ENCODE measurements at regions not wholly inside any gene's neighbourhood (a gene's known extent, or its start where the extent isn't known, plus 50 kb on each side); places are given as distances from the start of the nearest gene placed in this dataset.

GRCh38 chr13:84994582-84994981 is 804.6 kb downstream of the SLITRK6 start:
- DNase-seq (ENCODE audit: low read depth in 4 of 4, low spot score in 1 of 4), result no peak

DNA sequence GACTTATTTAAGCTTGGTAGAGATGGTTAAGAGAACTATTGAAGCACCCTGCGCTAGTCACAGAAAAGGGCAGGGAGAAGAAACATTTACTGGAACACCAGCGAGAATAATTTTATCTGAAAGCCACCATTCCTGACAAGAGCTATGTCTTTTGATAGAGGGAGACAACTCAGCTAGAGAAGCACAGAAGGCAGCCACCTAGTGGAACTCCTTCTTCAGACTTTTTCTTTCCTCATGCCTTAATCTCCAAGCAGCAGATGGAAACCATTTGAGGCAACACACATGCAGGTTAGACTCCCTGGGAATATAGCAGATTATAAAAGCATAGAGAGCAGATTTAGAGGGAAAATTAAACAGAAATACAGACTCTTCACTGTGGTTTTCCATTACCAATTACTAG is 813.4 kb downstream of the SLITRK6 start:
- no peak for DNase-seq (ENCODE audit: low read depth in 4 of 4, low spot score in 1 of 4)

GRCh38 chr13:84983321-84983720 is 815.9 kb downstream of the SLITRK6 start:
- no peak for DNase-seq (ENCODE audit: low read depth in 4 of 4, low spot score in 1 of 4)

- no peak for DNase-seq (ENCODE audit: low read depth in 4 of 4, low spot score in 1 of 4)
Measured at GRCh38 chr13:84980571-84980970, 818.6 kb downstream of the SLITRK6 start.

- DNase-seq (ENCODE audit: low read depth in 4 of 4, low spot score in 1 of 4), result no peak
Measured at GRCh38 chr13:84978851-84979250, 820.4 kb downstream of the SLITRK6 start.

- no peak for DNase-seq (ENCODE audit: low read depth in 4 of 4, low spot score in 1 of 4)
Measured at GRCh38 chr13:84973661-84974060, 825.6 kb downstream of the SLITRK6 start.

GRCh38 chr13:84972907-84973306 is 826.3 kb downstream of the SLITRK6 start:
- no peak for DNase-seq (ENCODE audit: low read depth in 4 of 4, low spot score in 1 of 4)

DNA sequence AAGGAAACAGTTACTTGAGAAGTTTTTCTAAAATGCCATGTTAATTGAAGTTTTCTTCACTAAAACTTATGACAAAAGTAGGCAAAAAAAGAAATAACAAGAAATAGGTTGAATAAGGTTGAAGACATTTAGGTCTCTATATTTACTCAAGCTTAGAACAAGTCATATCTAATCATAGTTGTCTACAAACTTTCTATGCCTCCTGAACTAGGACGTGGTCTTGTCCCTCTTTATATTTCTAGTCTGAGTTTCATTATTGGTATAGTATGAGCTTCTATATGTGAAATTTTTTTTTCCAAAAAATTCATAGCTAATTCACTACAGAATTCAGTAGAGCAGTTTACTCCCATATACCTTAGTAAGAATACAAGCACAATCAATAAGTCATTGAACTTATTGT is 836.4 kb downstream of the SLITRK6 start:
- DNase-seq (ENCODE audit: low read depth in 4 of 4, low spot score in 1 of 4), result no peak

DNA sequence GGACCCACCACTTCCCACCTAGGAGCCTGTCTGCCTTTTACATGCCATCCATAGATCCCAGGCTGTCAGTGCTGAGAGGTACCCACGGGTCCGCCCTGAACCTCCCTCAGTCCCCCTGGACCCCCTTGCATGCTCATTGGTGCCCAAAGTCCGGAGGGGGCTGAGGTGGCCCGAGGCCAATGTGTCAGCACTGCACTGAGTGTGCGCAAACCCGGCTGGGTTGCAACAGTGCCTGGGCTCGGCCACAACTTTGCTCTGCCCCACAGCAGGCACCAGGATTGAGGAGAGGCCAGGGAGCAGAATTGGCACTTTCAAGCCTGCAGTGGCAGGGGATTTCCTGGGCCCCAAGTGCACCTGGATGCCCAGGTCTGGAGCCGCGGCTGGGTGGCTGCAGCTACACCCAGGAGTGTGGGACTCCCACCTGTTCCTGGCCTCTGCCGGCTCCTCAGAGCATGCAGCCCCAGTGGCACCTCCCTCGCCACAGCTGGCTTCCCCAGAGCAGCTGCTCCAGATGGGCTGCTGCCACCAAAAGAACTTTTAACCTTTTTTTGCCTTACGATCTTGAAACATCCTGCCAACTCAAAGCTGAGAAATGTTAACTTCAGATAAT is 837.0 kb downstream of the SLITRK6 start:
- no peak for DNase-seq (ENCODE audit: low read depth in 4 of 4, low spot score in 1 of 4)

DNA sequence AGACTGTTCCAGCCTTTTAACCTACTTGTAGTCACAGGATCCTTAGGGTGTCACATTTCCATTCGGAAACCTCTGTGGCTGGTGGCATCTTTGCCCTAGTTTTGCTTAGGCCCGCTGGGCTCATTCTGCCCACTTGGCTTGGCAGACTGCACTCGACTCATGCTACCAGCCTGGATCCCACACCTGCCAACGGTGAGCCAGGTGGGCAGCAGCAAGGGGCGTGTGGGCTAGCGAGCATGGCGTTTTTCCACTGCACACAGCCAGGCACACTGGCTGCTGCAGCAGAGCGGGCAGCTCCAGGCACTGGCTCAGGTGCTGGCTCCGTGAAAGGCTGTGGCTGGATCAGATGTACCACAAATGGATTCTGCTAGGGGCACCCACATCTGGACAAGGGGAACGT is 838.2 kb downstream of the SLITRK6 start:
- DNase-seq (ENCODE audit: low read depth in 4 of 4, low spot score in 1 of 4), result no peak

DNA sequence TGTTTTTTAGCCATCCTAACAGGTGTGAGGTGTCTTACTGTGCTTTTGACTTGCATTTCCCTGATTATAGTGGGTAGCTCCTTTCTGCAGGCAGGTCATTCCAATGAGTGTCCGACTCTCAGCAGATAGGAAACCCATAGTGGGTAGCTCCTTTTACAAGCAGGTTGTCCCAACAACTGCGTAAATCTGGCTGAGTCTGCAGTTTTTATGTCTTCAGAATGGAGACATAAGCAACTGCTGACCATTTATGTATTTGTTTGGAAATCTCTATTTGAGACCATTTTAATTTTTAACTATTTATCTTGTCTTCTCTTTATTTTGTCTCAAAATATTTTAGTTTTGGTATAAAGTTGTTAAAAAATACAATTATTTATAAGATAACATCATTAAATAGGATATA is 839.4 kb downstream of the SLITRK6 start:
- no peak for DNase-seq (ENCODE audit: low read depth in 4 of 4, low spot score in 1 of 4)

DNA sequence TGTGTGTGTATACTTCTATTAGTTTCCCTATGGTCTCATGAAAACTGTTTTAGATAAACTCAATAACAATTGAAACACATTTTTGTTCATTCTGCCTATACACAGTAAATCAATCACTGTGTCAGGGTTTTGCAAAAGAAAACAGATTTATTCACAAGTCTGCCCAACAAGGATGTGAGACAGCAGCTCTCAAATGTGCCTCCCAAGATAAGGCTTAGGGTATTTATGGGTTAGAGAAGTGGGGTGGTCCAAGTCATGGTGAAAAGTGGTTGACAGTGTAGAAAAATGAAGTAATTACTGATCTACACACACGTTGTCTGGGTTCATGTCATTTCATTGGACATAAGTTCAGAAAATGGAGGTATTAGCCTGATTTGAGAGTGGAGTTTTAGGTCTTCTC is 844.6 kb downstream of the SLITRK6 start:
- no peak for DNase-seq (ENCODE audit: low read depth in 4 of 4, low spot score in 1 of 4)

GRCh38 chr13:84951128-84951527 is 848.1 kb downstream of the SLITRK6 start:
- DNase-seq (ENCODE audit: low read depth in 4 of 4, low spot score in 1 of 4), result no peak

- no peak for DNase-seq (ENCODE audit: low read depth in 4 of 4, low spot score in 1 of 4)
Measured at GRCh38 chr13:84946192-84946591, 853.0 kb downstream of the SLITRK6 start.

DNA sequence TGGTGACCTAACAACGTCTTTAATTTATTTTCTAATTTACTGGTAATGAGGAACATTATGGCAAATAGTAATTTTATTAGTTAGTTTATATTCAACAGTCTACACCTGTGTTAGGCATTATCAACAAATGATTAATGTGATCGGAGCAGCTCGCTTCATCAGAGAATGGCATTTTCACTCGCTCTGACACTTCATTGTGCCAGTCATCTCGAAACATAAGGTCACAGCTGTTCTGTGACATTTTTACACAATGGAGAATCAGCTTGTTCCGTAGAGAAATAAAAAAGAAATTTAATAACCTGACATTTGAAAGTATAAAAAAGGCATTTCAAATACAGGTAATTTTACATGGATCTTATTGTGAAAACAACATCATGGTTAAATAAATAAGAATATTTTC is 858.4 kb downstream of the SLITRK6 start:
- no peak for DNase-seq (ENCODE audit: low read depth in 4 of 4, low spot score in 1 of 4)

DNA sequence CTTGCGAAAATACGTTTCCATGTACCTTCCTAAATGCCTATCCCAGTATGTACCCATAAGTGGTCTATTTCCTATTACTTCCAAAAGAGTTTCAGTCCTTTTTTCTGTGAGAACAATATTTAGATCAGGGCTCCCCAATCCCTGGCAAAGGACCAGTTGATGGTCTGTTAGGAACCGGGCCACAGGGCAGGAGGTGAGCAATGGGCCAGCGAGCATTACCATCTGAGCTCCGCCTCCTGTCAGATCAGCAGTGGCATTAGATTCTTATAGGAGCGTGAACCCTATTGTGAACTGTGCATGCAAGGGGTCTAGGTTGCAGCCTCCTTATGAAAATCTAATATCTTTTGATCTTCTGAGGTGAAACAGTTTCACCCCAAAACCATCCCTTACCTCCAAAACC is 859.1 kb downstream of the SLITRK6 start:
- DNase-seq (ENCODE audit: low read depth in 4 of 4, low spot score in 1 of 4), result no peak

DNA sequence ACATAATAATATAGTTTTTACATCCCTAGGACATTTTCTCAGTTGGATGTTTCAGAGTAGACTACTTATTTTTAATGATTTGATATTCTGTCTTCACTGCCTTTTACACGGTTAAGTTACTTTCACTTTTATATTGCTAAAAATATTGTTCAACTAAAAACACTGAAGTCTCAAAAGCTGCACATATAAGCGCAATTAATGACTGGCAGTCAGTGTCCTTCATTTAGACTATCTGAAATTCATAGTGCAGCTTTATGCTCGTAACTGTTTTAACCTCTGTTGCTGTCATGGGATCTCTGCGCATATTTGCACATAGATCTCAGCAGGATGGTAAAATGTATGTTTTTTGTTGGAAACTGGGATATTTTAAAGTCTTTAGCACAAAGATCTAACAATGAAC is 864.3 kb downstream of the SLITRK6 start:
- no peak for DNase-seq (ENCODE audit: low read depth in 4 of 4, low spot score in 1 of 4)

- no peak for DNase-seq (ENCODE audit: low read depth in 4 of 4, low spot score in 1 of 4)
Measured at GRCh38 chr13:84933797-84934196, 865.4 kb downstream of the SLITRK6 start.

DNA sequence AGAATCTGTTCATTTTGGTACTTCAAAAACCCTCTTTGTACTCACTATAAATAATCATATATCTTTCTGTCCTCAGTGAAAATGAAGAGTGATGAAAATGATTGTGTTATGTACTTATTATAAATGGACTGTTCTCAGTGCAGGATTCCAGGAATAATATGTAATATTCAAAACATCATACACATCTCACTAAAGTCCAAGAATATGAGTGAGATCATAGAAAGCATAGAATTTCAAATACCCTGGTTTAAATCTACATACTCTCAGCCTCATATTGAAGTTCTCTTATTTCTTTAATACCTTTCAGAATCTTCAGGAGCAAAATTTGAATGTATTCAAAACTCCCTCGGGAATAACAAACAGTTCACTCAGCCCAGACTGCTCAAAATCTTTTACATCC is 868.0 kb downstream of the SLITRK6 start:
- no peak for DNase-seq (ENCODE audit: low read depth in 4 of 4, low spot score in 1 of 4)

- DNase-seq (ENCODE audit: low read depth in 4 of 4, low spot score in 1 of 4), result no peak
Measured at GRCh38 chr13:84927442-84928169, 871.6 kb downstream of the SLITRK6 start.

DNA sequence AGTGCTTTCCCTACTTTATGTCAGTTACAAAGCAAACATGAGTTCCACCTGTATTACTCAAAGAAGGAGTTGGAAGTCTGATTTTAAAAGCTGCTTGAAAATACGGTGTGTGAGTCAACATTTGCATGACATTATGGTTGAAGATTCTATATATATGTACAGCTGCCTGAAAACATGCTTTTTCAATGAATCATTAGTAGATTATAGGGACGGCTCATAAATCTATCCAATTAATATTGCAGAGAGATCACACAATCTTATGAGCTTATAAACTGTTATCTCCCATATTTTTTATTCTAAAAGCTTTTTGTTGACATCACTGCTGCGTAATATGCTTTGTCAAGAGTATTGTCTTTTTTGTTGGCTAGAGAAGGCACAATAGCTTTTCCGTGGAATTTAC is 873.8 kb downstream of the SLITRK6 start:
- DNase-seq (ENCODE audit: low read depth in 4 of 4, low spot score in 1 of 4), result no peak

DNA sequence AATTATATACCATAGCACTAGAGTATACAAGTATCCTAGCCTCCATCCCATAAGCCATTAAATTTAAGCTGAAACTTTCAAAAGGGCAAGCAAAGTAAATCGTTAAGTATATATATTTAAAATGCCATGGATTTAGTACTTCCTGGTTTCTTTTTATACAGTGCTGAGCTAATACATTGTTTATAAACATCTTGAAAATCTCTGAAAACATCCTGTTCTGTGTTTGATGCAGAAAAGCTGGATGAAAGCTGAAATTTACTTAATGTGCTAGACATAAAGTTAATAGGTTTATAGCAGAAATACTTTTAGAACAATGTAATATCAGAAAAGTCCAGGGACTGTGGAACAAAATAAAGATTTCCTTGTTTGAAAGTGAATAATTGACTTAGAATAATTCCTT is 875.4 kb downstream of the SLITRK6 start:
- DNase-seq (ENCODE audit: low read depth in 4 of 4, low spot score in 1 of 4), result no peak

DNA sequence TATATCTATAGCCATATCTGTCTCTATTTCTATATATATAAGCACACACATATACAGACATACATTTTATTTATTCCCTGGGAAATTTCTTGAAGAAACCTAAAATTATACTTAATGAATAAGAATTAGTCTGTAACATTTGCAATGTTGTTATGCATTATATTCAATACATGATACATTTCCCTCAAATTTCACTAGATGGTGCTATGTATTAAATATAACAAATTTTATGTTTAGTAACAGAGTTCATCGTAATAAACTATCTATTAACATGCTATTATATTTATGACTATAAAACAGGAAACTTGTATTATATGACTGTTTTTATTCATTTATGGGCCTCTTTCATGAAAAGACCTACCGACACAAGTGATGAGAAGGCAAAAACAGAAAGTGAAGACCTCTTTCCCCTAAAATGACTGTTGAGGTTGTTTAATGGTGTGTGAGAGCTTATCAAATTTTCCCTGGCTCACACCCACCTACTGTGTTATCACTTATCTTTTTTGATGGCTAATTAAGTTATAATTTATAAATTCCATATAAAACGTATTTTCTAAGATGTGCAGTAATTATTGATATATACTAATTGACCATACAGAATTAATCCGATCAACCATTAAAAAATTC is 881.9 kb downstream of the SLITRK6 start:
- no peak for DNase-seq (ENCODE audit: low read depth in 4 of 4, low spot score in 1 of 4)

All from stimulated activated CD4-positive, alpha-beta T cell treated with anti-CD3 and anti-CD28 coated beads, Interleukin-1b, Interleukin-23, amount 100 ng/mL, for 24 hours (primary cell).